PC-9 (cell line): ENCODE measurements at regions not wholly inside any gene's neighbourhood (a gene's known extent, or its start where the extent isn't known, plus 50 kb on each side); places are given as distances from the start of the nearest gene placed in this dataset.

Experiments
- CTCF ChIP-seq: fragments of 200-600 bp; sonication (generic); conservative IDR thresholded peaks from 2 replicates; pipeline ENCODE4 v1.6.1; 2017; ENCODE audit warnings: mixed run types, antibody characterized with exemption, mild to moderate bottlenecking, moderate library complexity
- EZH2 ChIP-seq: fragments of 200-600 bp; sonication (generic); IDR thresholded peaks from 2 replicates; pipeline ENCODE4 v1.8.0; 2017; ENCODE audit warnings: antibody characterized with exemption, low read depth

- TF ChIP-seq CTCF (peak; percentile 49), EZH2 (no peak)
Measured at GRCh38 chr16:63461248-63461841, 1425.1 kb upstream of the CDH8 start.
